LNCAP (cell line): ENCODE measurements at regions not wholly inside any gene's neighbourhood (a gene's known extent, or its start where the extent isn't known, plus 50 kb on each side); places are given as distances from the start of the nearest gene placed in this dataset.

Experiments used
- TF ChIP-seq, protein P1 (sequence below): fragments of 450-650 bp; IDR thresholded peaks from 2 replicates; pipeline ENCODE4 v1.5.1; 2017; ENCODE audit warnings: mild to moderate bottlenecking

- TF ChIP-seq, protein P1, sequence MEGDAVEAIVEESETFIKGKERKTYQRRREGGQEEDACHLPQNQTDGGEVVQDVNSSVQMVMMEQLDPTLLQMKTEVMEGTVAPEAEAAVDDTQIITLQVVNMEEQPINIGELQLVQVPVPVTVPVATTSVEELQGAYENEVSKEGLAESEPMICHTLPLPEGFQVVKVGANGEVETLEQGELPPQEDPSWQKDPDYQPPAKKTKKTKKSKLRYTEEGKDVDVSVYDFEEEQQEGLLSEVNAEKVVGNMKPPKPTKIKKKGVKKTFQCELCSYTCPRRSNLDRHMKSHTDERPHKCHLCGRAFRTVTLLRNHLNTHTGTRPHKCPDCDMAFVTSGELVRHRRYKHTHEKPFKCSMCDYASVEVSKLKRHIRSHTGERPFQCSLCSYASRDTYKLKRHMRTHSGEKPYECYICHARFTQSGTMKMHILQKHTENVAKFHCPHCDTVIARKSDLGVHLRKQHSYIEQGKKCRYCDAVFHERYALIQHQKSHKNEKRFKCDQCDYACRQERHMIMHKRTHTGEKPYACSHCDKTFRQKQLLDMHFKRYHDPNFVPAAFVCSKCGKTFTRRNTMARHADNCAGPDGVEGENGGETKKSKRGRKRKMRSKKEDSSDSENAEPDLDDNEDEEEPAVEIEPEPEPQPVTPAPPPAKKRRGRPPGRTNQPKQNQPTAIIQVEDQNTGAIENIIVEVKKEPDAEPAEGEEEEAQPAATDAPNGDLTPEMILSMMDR = no peak
These were observed 1035.0 kb downstream of the TBC1D22A start for GRCh38 chr22:47797342-47797945.

DNA sequence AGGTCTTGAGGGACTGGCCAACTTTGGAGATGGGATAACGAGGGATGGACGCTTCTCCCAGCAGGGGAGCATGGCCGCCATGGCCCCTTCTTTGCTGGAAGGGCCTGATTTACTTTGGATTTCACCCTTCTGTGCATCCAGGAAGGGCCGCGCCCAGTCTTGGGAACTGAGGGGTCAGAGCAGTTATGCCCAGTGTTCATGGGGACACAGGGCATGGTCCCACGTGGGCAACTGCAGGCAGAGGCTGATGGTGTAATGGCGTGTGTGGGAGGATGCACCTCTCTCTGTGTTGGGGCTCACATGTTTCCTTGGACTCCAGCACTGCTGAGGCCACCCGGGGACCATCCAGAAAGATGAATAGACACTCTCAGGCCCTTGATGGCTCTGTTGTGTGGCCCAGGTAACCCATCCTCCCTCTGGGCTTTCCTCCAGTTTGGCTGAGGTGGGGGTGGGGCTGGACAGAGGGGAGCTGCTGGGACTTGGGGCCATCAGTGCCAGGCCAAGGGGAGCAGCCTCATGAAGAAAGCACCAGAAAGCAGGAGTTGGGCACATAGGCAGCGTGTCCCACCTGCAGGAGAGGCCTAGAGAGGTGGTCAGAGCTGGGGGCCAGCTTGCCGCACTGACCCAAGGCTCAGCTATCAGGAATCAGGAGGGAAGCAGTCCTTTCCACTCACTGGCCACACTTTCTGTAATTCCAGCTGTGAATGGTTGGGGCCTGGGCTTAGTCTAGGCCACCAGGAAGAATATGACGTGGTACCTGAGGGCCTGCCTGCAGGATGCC lies 1033.9 kb downstream of the TBC1D22A start:
- TF ChIP-seq, protein P1 = no peak

DNA sequence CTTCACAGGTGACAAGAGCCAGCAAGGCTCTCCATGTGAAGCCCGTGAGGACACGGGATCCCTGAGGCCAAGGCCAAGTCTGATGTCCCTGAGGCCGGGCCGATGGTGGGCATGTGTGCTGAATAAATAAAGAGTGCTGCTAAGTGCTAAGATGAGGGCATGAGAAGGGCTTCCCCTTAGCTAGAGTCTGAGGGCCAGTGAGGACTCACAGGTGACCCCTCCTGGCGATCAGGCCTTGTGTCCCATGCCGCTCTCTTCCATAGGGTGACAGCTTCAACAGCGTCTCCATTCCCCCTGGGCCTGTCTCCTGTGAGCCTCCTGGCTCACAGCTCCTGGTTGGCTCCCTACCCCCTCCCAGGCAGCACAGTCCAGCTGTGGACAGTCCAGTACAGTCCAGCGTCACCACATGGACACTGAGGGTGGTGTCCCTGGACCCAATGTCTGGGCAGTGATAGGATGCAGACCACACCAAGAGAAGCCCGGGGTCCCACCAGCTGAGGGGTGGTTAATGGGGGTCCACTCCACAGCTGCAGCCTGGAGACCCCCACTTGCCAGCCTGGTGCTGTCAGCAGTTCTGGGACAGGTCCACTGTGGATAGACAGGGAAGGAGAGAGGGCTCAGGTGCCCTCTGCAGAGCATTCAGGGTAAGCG lies 1033.2 kb downstream of the TBC1D22A start:
- TF ChIP-seq, protein P1 = no peak

DNA sequence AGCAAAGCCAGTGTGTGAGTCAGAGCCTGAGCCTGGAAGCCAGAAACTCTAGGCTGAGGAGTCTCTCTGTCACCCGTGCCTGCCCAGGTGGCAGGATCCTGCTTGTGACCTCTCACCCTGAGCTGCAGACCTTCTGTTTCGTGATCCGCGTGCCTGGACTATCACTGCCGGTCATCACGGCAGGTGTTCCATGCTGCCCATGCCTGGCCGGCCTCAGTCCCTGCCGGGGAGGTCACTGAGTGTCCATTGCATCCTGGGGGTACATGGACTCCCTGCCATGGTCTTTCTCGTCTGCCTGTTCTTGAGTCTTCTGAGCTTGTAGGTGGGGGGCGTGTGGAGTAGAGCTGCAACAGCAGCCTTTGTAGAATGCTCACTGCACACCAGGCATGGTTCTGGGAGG lies 1032.4 kb downstream of the TBC1D22A start:
- TF ChIP-seq, protein P1 = no peak

GRCh38 chr22:47793304-47794101 lies 1031.1 kb downstream of the TBC1D22A start:
- TF ChIP-seq, protein P1 = no peak

DNA sequence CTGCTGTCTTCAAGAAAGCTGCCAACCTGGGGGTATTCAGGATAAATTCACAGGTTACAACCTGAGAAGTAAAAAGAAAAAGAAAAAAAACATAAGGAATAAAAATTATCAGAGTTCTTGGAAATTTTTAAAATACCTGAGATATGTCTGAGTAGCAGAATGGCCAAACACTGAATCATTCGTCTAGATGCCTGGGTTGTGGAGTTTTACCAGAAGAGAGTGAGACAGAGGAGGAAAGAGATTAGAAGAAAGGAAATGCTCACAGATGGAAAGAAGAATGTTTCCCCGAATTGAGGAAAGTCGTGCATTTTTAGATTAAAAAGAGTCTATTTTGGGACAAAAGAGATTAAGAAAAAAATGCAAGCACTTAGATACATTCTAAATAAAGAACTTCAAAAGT lies 1026.7 kb downstream of the TBC1D22A start:
- TF ChIP-seq, protein P1 = no peak

- TF ChIP-seq, protein P1 = no peak
These were observed 1026.0 kb downstream of the TBC1D22A start for GRCh38 chr22:47788461-47788860.
